ENCODE measurements at regions not wholly inside any gene's neighbourhood (a gene's known extent, or its start where the extent isn't known, plus 50 kb on each side); places are given as distances from the start of the nearest gene placed in this dataset.
"Not testable (repeated sequence)": the region's sequence is repeated elsewhere in the genome, so short reads cannot be mapped to it uniquely, and the experiment has no call there.

- not testable (repeated sequence) for DNase-seq
Measured at GRCh38 chr1:220475608-220476007, 52.3 kb upstream of the MARK1 start.

- DNase-seq, result not testable (repeated sequence)
Measured at GRCh38 chr1:220475141-220475540, 52.8 kb upstream of the MARK1 start.

DNA sequence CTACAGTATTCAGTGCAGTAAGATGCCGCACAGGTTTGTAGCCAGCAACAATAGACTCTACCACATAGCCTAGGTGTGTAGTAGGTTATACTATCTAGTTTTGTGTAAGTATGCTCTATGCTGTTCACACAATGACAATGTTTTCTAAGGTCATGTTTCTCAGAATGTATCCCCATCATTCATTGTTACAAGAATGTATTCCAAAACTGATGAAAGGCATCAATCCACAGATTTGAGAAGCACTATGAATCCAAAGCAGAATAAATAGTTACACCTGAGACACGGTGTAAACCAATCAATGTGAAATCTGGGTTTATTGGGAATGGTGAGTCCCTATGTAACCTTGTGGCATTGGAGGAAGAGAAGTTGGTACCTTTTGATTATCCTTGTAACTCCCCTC, 54.5 kb upstream of the MARK1 start:
- DNase-seq, result no peak

GRCh38 chr1:220462752-220463151, 65.2 kb upstream of the MARK1 start:
- no peak for DNase-seq

DNA sequence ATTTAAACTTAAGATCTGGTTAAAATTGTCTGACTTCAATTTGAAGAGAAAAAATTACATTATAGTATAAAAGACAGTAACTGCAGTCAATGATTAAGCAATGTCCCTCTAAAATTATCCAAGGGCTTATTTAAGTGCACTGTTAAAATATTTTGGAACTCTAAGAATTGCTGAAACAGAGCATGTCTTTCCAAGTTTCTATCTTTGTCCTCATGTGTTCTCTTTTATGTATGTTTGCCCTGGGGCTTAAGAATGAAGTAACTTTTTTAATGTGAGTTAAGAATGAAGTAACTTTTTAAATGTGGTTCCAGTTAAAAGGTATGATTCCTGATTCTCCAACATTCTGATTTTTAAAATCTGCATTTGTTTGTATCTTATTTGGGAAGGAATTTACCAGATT, 69.0 kb upstream of the MARK1 start:
- no peak for DNase-seq

GRCh38 chr1:220457957-220458609, 69.9 kb upstream of the MARK1 start:
- DNase-seq, result no peak

GRCh38 chr1:220455559-220455958, 72.4 kb upstream of the MARK1 start:
- no peak for DNase-seq

GRCh38 chr1:220454155-220454777, 73.7 kb upstream of the MARK1 start:
- DNase-seq, result no peak

DNA sequence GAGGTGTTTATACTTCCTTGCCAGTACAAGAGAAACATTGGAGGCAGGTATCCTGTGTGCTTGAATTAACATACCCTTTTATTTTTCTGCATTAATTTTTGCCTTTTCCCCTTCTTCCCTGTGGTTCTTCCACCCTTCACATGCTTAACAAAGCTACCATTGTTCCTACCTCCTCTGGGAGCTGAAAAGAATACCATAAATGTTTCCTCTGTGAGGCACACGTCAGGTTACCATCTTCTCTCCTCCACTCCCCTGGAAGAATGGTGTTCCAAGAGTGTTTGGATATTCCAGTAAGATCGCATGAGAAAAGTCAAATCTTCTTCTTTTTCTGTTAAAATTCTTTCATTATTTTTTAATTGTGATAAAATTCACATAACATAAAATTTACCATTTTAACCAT, 74.6 kb upstream of the MARK1 start:
- DNase-seq, result no peak

- DNase-seq, result no peak
Measured at GRCh38 chr1:220451532-220451931, 76.4 kb upstream of the MARK1 start.

DNA sequence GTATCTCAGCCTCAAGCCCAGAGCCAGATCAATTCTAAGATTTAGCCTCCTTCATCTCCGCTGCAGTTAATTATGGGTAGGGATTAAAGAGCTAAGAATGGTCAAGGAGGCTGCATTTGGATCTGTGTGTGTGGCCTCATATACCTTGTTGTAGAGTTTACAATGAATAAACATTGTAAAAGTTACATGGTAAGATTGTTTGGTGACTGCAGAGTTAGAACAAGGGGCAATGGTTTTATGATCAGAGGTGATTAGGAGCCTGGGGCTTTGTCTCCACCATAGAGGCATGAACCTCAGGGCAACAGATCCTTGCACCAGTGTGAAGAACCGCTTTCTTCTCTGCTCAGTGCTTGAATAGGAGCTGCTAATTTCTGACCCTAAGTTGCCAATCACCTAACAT, 77.0 kb upstream of the MARK1 start:
- no peak for DNase-seq

- DNase-seq, result no peak
Measured at GRCh38 chr1:220448217-220448616, 79.7 kb upstream of the MARK1 start.

- not testable (repeated sequence) for DNase-seq
Measured at GRCh38 chr1:220444586-220444985, 83.3 kb upstream of the MARK1 start.

- no peak for DNase-seq
Measured at GRCh38 chr1:220441211-220441610, 86.7 kb upstream of the MARK1 start.

DNA sequence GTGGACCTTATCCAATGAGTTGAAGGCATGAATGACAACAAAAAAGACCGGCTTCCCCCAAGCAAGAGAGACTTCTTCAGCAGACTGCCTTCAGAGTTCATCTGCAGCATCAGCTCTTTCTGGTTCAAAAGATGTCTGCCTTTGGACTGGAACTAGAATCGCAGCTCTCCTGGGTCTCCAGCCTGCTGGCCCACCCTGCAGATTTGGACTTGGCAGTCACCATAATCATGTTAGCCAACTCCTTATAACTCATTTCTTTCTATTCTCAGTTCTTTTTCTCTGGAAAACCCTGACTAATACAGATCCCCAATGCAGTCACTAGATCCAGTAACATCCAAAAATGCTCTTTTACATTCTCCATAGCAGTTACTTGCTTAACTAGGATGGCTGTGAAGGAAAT, 89.2 kb upstream of the MARK1 start:
- no peak for DNase-seq

GRCh38 chr1:220432408-220432807, 95.5 kb upstream of the MARK1 start:
- DNase-seq, result no peak

- DNase-seq, result no peak
Measured at GRCh38 chr1:220431554-220432239, 96.2 kb upstream of the MARK1 start.

- no peak for DNase-seq
Measured at GRCh38 chr1:220430586-220430985, 97.3 kb upstream of the MARK1 start.

DNA sequence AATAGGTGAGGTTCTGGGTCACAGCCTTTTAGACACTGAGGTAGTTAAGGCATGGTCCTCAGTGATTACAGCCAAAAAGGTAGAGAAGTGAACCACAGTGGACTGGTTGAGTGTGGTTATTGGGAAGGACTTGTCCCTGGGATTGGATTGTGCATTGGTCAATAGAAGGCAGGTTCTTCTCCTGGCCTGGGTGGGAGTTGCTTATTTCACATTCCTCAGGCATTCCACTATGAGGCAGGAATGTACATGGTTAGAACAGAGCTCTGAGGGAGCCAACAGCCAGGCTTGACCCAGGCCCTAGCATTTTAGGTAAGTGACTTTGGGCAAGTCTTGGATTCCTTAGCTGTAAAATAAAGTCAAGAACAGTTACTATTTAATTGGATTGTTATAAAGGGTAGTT, 97.9 kb upstream of the MARK1 start:
- DNase-seq, result no peak

- DNase-seq, result no peak
Measured at GRCh38 chr1:220426989-220427388, 100.9 kb upstream of the MARK1 start.

- DNase-seq, result no peak
Measured at GRCh38 chr1:220425852-220426251, 102.1 kb upstream of the MARK1 start.

GRCh38 chr1:220421508-220421907, 106.4 kb upstream of the MARK1 start:
- DNase-seq, result no peak

DNA sequence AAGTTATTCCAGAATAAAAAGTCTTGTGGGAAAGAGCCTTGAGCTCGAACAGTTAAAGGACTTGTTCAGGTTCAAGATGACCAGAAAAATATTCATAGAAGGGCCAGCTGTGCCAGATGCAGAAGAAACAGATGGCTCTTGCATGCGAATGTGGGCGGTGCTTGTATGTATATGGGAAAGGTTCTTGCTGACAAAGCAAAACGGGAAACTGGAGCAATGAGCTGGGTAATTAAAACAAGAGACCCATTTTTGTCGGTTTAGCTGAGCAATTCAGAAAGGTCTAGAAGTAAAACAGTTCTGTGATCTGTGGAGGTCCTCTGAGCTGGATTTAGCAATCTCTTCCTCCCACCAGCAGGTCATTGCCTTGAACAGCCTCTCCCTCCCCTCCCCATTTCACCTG, 107.2 kb upstream of the MARK1 start:
- DNase-seq, result no peak

DNA sequence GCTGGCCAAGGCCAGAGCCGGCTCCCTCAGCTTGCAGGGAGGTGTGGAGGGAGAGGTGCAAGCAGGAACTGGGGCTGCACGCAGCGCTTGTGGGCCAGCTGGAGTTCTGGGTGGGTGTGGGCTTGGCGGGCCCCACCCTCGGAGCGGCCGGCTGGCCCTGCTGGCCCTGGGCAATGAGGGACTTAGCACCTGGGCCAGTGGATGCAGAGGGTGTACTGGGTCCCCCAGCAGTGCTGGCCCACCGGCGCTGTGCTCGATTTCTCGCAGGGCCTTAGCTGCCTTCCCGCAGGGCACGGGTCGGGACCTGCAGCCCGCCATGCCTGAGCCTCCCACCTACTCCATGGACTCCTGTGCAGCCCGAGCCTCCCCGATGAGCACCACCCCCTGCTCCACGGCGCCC, 115.6 kb upstream of the MARK1 start:
- DNase-seq, result not testable (repeated sequence)
